ENCODE measurements at regions not wholly inside any gene's neighbourhood (a gene's known extent, or its start where the extent isn't known, plus 50 kb on each side); places are given as distances from the start of the nearest gene placed in this dataset.

GRCh38 chr2:224126003-224126402, 86.9 kb upstream of the SERPINE2 start:
- Histone ChIP-seq H3K4ac (replicated peaks; ENCODE audit: insufficient read length, low read depth, low read length) (no peak overlapping the region), H3K18ac (ENCODE audit: extremely low read depth, low read length) (no peak overlapping the region), H4K5ac (ENCODE audit: insufficient read length, low read depth, low read length) (no peak overlapping the region), H2AFZ (ENCODE audit: low read length) (no peak overlapping the region), H2BK12ac (ENCODE audit: low read depth, low read length) (no peak overlapping the region), H3K14ac (ENCODE audit: insufficient read length) (no peak overlapping the region), H4K8ac (ENCODE audit: extremely low read depth, insufficient read depth, low read length) (no peak overlapping the region), H4K20me1 (replicated peaks in 1 of 2; ENCODE audit: control insufficient read depth in 1 of 2, insufficient read depth in 2 of 2, low read length in 2 of 2) (no peaks in the 10 kb centered on the region), H3K27me3 (replicated peaks in 1 of 4; ENCODE audit: control insufficient read depth in 3 of 4, extremely low read depth in 1 of 4, insufficient read depth in 3 of 4, low read length in 3 of 4) (no peaks in the 10 kb centered on the region), H2AK5ac (ENCODE audit: low read depth, low read length) (no peak overlapping the region), H3K23ac (ENCODE audit: insufficient read length) (no peak overlapping the region), H3K79me1 (ENCODE audit: low read depth, low read length) (no peaks in the 10 kb centered on the region), H2BK5ac (ENCODE audit: low read depth, low read length) (no peak overlapping the region), H4K91ac (replicated peaks; ENCODE audit: insufficient read length, low read length) (no peak overlapping the region), H2BK20ac (ENCODE audit: low read length) (no peak overlapping the region), H3K4me3 (ENCODE audit: extremely low read depth in 1 of 4, insufficient read depth in 2 of 4, low read depth in 3 of 4, low read length in 4 of 4) (no peak overlapping the region), H3K36me3 (ENCODE audit: control insufficient read depth in 2 of 4, insufficient read depth in 4 of 4, low read length in 3 of 4) (no peaks in the 10 kb centered on the region), H3K79me2 (ENCODE audit: control insufficient read depth in 1 of 2, insufficient read depth in 2 of 2, low read length in 2 of 2) (no peaks in the 10 kb centered on the region), H3K23me2 (ENCODE audit: low read depth, low read length) (no peaks in the 10 kb centered on the region), H3K9ac (replicated peaks in 1 of 4; ENCODE audit: extremely low read depth in 1 of 4, low read depth in 3 of 4, low read length in 3 of 4) (no peak overlapping the region), H3K27ac (ENCODE audit: low read depth, low read length) (no peak overlapping the region), H3K4me2 (ENCODE audit: insufficient read depth in 1 of 2, low read depth in 2 of 2, low read length in 2 of 2) (no peak overlapping the region), H3K56ac (replicated peaks; ENCODE audit: insufficient read length, low read depth, low read length) (no peak overlapping the region), H2BK120ac (replicated peaks; ENCODE audit: low read depth, low read length) (no peak overlapping the region), H2BK15ac (ENCODE audit: low read length) (no peak overlapping the region), H3K9me3 (ENCODE audit: insufficient read depth in 2 of 2, low read depth in 1 of 2, low read length in 1 of 2) (no peaks in the 10 kb centered on the region), H3K4me1 (replicated peaks in 1 of 4; ENCODE audit: control insufficient read depth in 3 of 4, insufficient read depth in 4 of 4, low read length in 3 of 4) (no peaks in the 10 kb centered on the region)
- POLR2A ChIA-PET (ENCODE audit: partially characterized antibody), result no interaction called here
- DNase-seq (ENCODE audit: low read depth in 1 of 2, low spot score in 2 of 2) (no peak), FAIRE-seq (no peak)
- no peak for TF ChIP-seq MAFK (IDR thresholded peaks at IDR 0.05; ENCODE audit: low read depth, low read length)
- TF ChIP-seq POU5F1 (IDR thresholded peaks at IDR 0.05; ENCODE audit: low read depth, low read length), result no peak
- no peak for TF ChIP-seq GABPA (IDR thresholded peaks at IDR 0.05; ENCODE audit: borderline replicate concordance, insufficient read depth, low read length)
- TF ChIP-seq RFX5 (IDR thresholded peaks at IDR 0.05; ENCODE audit: borderline replicate concordance, low read depth, low read length), result no peak
- CTCF ChIA-PET (ENCODE audit: partially characterized antibody), result interaction anchor here (1.4 kb wide), 1 partner anchor 155 kb away, joined by 3 read pairs; no protein-coding TSS in a partner anchor
- WGBS, 2 experiments (ENCODE audit: extremely low coverage in 1 of 2, insufficient coverage in 1 of 2, insufficient read length in 1 of 2, insufficient replicate concordance in 2 of 2, low coverage in 1 of 2, low lambda C conversion rate in 2 of 2, missing lambda C conversion rate in 1 of 2), result 69% methylated on average over 5 of the region's 5 CpGs; no CpG with 5 or more reads in 1 of the 2 experiments
